Neural cell (in vitro differentiated cells): ENCODE measurements at regions not wholly inside any gene's neighbourhood (a gene's known extent, or its start where the extent isn't known, plus 50 kb on each side); places are given as distances from the start of the nearest gene placed in this dataset.

Experiments
- EP300 ChIP-seq: fragments of 450-650 bp; conservative IDR thresholded peaks from 2 replicates; pipeline ENCODE4 v1.6.1; 2014; ENCODE audit warnings: antibody characterized with exemption, mild to moderate bottlenecking, moderate library complexity; ENCODE audit not compliant: poor library complexity, severe bottlenecking
- EZH2 ChIP-seq: fragments of 200-600, 300-800 bp; shearing (Covaris generic), sonication (generic); IDR thresholded peaks from 2 replicates; pipeline ENCODE4 v1.6.1; 2014; ENCODE audit warnings: antibody characterized with exemption, low read length, borderline replicate concordance, mild to moderate bottlenecking; ENCODE audit not compliant: insufficient read depth, poor library complexity, severe bottlenecking
- POLR2AphosphoS5 ChIP-seq: IDR thresholded peaks from 2 replicates; pipeline ENCODE4 v1.6.1; 2012
- RAD21 ChIP-seq: fragments of 450-650 bp; conservative IDR thresholded peaks from 2 replicates; pipeline ENCODE4 v1.6.1; 2014; ENCODE audit warnings: antibody characterized with exemption, mild to moderate bottlenecking, moderate library complexity
- TF ChIP-seq, protein P1 (sequence below): fragments of 450-650 bp; IDR thresholded peaks from 2 replicates; pipeline ENCODE4 v1.5.1; 2014; ENCODE audit warnings: antibody characterized with exemption, mild to moderate bottlenecking, moderate library complexity; ENCODE audit not compliant: poor library complexity, severe bottlenecking

DNA sequence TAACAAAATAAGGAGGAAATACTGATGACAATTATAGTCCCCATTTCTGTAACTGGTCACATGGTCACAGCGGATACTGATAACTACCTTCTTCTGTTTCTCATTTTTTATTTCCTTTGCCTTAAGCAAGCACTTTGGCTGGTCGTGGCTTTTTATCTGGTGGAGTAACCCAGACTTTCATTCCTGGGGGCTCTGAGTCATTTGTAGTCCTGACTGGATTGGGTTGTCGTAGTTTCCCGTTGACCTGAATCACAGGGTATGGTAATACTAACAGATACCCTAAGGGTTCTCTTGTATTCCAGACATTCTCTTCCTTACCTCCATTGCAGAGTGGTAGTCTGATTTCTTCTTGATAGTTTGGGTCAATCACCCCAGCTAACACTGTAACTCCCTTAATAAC, 500.3 kb upstream of the ADGRB3 start:
- TF ChIP-seq, protein P1, sequence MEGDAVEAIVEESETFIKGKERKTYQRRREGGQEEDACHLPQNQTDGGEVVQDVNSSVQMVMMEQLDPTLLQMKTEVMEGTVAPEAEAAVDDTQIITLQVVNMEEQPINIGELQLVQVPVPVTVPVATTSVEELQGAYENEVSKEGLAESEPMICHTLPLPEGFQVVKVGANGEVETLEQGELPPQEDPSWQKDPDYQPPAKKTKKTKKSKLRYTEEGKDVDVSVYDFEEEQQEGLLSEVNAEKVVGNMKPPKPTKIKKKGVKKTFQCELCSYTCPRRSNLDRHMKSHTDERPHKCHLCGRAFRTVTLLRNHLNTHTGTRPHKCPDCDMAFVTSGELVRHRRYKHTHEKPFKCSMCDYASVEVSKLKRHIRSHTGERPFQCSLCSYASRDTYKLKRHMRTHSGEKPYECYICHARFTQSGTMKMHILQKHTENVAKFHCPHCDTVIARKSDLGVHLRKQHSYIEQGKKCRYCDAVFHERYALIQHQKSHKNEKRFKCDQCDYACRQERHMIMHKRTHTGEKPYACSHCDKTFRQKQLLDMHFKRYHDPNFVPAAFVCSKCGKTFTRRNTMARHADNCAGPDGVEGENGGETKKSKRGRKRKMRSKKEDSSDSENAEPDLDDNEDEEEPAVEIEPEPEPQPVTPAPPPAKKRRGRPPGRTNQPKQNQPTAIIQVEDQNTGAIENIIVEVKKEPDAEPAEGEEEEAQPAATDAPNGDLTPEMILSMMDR, result no peak
- no peak for TF ChIP-seq EZH2
- no peak for TF ChIP-seq RAD21
- TF ChIP-seq EP300, result no peak
- TF ChIP-seq POLR2AphosphoS5, result no peak
